Osteoblast (primary cell): ENCODE measurements at regions not wholly inside any gene's neighbourhood (a gene's known extent, or its start where the extent isn't known, plus 50 kb on each side); places are given as distances from the start of the nearest gene placed in this dataset.
"Not testable (repeated sequence)": the region's sequence is repeated elsewhere in the genome, so short reads cannot be mapped to it uniquely, and the experiment has no call there.

ENCODE experiments used
- DNase-seq: peaks from one replicate; pipeline ENCODE4 v3.0.0; 2011; ENCODE audit warnings: low spot score, mixed read lengths; ENCODE audit not compliant: insufficient read length; ENCODE audit errors: missing footprints
- H2AFZ ChIP-seq: 2 replicates; pipeline ENCODE4 v1.6.0; 2011; ENCODE audit warnings: mild to moderate bottlenecking, low read length
- H3K27ac ChIP-seq: 2 replicates; pipeline ENCODE4 v1.5.1; 2011; ENCODE audit warnings: mild to moderate bottlenecking, low read depth, low read length, moderate library complexity
- H3K27me3 ChIP-seq: 2 replicates; pipeline ENCODE4 v1.6.0; 2012; ENCODE audit warnings: mild to moderate bottlenecking, control low read depth, inconsistent platforms, low read length, moderate library complexity; ENCODE audit not compliant: insufficient read depth
- H3K36me3 ChIP-seq: 2 replicates; pipeline ENCODE4 v1.5.1; 2011; ENCODE audit warnings: mild to moderate bottlenecking, low read length, control low read depth, moderate library complexity; ENCODE audit not compliant: insufficient read depth
- H3K4me1 ChIP-seq: 2 replicates; pipeline ENCODE4 v1.5.1; 2011; ENCODE audit warnings: mild to moderate bottlenecking, low read length, control low read depth, moderate library complexity; ENCODE audit not compliant: insufficient read depth
- H3K4me2 ChIP-seq: 2 replicates; pipeline ENCODE4 v1.6.0; 2011; ENCODE audit warnings: mild to moderate bottlenecking, low read length; ENCODE audit not compliant: insufficient read depth
- H3K4me3 ChIP-seq: fragments of 200-600 bp; sonication (generic); 3 replicates; pipeline ENCODE4 v1.5.1; 2012; ENCODE audit warnings: mild to moderate bottlenecking, low read length, inconsistent platforms; ENCODE audit not compliant: insufficient read depth
- H3K79me2 ChIP-seq: 2 replicates; pipeline ENCODE4 v1.6.0; 2012; ENCODE audit warnings: mild to moderate bottlenecking, low read length, control low read depth, inconsistent platforms; ENCODE audit not compliant: insufficient read depth
- H3K9me3 ChIP-seq: 2 replicates; pipeline ENCODE4 v1.5.1; 2011; ENCODE audit warnings: low read depth, low read length, control low read depth
- H4K20me1 ChIP-seq: 2 replicates; pipeline ENCODE4 v1.6.0; 2012; ENCODE audit warnings: mild to moderate bottlenecking, low read length, control low read depth; ENCODE audit not compliant: insufficient read depth
- CTCF ChIP-seq: IDR thresholded peaks from 2 replicates; pipeline ENCODE4 v1.5.1; 2011; ENCODE audit warnings: mild to moderate bottlenecking, low read depth, low read length, moderate library complexity; ENCODE audit errors: extremely low read depth

GRCh38 chr5:87535706-87536105, 123.0 kb upstream of the CCNH start:
- no peaks in the 10 kb centered on the region for H4K20me1 ChIP-seq
- TF ChIP-seq CTCF = no peak
- H3K36me3 ChIP-seq = no peaks in the 10 kb centered on the region
- H3K4me3 ChIP-seq = no peak overlapping the region
- no peaks in the 10 kb centered on the region for H3K4me1 ChIP-seq
- no peaks in the 10 kb centered on the region for H3K9me3 ChIP-seq
- no peaks in the 10 kb centered on the region for H3K79me2 ChIP-seq
- H3K4me2 ChIP-seq = no peak overlapping the region
- no peak overlapping the region for H2AFZ ChIP-seq
- no peak overlapping the region for H3K27ac ChIP-seq
- DNase-seq = no peak
- H3K27me3 ChIP-seq = no peaks in the 10 kb centered on the region

- H3K4me3 ChIP-seq = no peak overlapping the region
- no peak overlapping the region for H3K27ac ChIP-seq
- no peak for TF ChIP-seq CTCF
- no peak overlapping the region for H3K4me2 ChIP-seq
- no peaks in the 10 kb centered on the region for H4K20me1 ChIP-seq
- no peak for DNase-seq
- H3K79me2 ChIP-seq = no peaks in the 10 kb centered on the region
- no peaks in the 10 kb centered on the region for H3K36me3 ChIP-seq
- no peaks in the 10 kb centered on the region for H3K9me3 ChIP-seq
- no peak overlapping the region for H2AFZ ChIP-seq
- no peaks in the 10 kb centered on the region for H3K4me1 ChIP-seq
- H3K27me3 ChIP-seq = no peaks in the 10 kb centered on the region
Observed at GRCh38 chr5:87529486-87530076, 116.9 kb upstream of the CCNH start.

GRCh38 chr5:87526131-87526530, 113.4 kb upstream of the CCNH start:
- Histone ChIP-seq H3K27ac (no peak overlapping the region), H3K36me3 (no peaks in the 10 kb centered on the region), H3K79me2 (no peaks in the 10 kb centered on the region), H3K9me3 (no peaks in the 10 kb centered on the region), H2AFZ (no peak overlapping the region), H4K20me1 (no peaks in the 10 kb centered on the region), H3K27me3 (no peaks in the 10 kb centered on the region), H3K4me3 (no peak overlapping the region), H3K4me1 (no peaks in the 10 kb centered on the region), H3K4me2 (no peak overlapping the region)
- no peak for DNase-seq
- TF ChIP-seq CTCF = no peak

GRCh38 chr5:87524217-87524616, 111.5 kb upstream of the CCNH start:
- Histone ChIP-seq H3K9me3 (no peaks in the 10 kb centered on the region), H3K4me3 (no peak overlapping the region), H3K27ac (no peak overlapping the region), H3K4me2 (no peak overlapping the region), H3K27me3 (no peaks in the 10 kb centered on the region), H3K79me2 (no peaks in the 10 kb centered on the region), H4K20me1 (no peaks in the 10 kb centered on the region), H2AFZ (no peak overlapping the region), H3K36me3 (no peaks in the 10 kb centered on the region), H3K4me1 (no peaks in the 10 kb centered on the region)
- no peak for DNase-seq
- no peak for TF ChIP-seq CTCF

- not testable (repeated sequence) for H3K4me1 ChIP-seq, H3K9me3 ChIP-seq, H3K4me2 ChIP-seq, H3K27me3 ChIP-seq, H3K4me3 ChIP-seq, H3K79me2 ChIP-seq, H3K36me3 ChIP-seq, H2AFZ ChIP-seq, H4K20me1 ChIP-seq, DNase-seq, H3K27ac ChIP-seq
Observed at GRCh38 chr5:87511778-87512177, 99.0 kb upstream of the CCNH start.
